A673 (cell line): ENCODE measurements at regions not wholly inside any gene's neighbourhood (a gene's known extent, or its start where the extent isn't known, plus 50 kb on each side); places are given as distances from the start of the nearest gene placed in this dataset.

Experiments used
- EZH2 ChIP-seq: fragments of 200-600 bp; sonication (generic); IDR thresholded peaks from 2 replicates; pipeline ENCODE4 v1.6.1; 2017; ENCODE audit warnings: borderline replicate concordance, low read depth, mild to moderate bottlenecking, mixed read lengths, antibody characterized with exemption, low read length; ENCODE audit not compliant: poor library complexity, severe bottlenecking
- TF ChIP-seq, protein P1 (sequence below): fragments of 300-800, 200-600 bp; sonication (generic); conservative IDR thresholded peaks from 2 replicates; pipeline ENCODE4 v1.5.1; 2017; ENCODE audit warnings: low read depth, mild to moderate bottlenecking, antibody characterized with exemption, low read length, moderate library complexity, mixed read lengths

DNA sequence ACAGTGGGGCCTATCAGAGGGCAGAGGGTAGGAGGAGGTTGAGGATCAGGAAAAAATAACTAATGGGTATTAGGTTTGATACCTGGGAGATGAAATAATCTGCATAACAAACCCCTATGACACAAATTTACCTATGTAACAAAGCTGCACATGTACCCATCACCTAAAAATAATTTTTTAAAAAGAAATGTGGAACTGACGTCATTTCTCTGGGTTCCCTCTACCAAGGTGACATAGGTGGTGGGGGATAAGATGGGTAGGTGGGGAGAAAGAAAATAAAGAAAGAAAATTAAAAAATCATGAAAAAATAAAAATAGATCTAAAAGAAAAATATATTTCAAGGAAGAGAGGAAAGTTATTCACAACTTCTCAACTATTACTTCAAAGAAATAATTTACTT, 153.1 kb upstream of the SORCS1 start:
- TF ChIP-seq, protein P1, sequence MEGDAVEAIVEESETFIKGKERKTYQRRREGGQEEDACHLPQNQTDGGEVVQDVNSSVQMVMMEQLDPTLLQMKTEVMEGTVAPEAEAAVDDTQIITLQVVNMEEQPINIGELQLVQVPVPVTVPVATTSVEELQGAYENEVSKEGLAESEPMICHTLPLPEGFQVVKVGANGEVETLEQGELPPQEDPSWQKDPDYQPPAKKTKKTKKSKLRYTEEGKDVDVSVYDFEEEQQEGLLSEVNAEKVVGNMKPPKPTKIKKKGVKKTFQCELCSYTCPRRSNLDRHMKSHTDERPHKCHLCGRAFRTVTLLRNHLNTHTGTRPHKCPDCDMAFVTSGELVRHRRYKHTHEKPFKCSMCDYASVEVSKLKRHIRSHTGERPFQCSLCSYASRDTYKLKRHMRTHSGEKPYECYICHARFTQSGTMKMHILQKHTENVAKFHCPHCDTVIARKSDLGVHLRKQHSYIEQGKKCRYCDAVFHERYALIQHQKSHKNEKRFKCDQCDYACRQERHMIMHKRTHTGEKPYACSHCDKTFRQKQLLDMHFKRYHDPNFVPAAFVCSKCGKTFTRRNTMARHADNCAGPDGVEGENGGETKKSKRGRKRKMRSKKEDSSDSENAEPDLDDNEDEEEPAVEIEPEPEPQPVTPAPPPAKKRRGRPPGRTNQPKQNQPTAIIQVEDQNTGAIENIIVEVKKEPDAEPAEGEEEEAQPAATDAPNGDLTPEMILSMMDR: no peak
- TF ChIP-seq EZH2: no peak
